Spleen (tissue), 11 donors: ENCODE measurements at regions not wholly inside any gene's neighbourhood (a gene's known extent, or its start where the extent isn't known, plus 50 kb on each side); places are given as distances from the start of the nearest gene placed in this dataset.

Source experiments
- DNase-seq: peaks from one replicate; pipeline ENCODE4 v3.0.0-alpha.2; 2020
- H3K27ac ChIP-seq, 8 donors: fragments of 200-600 bp; sonication (generic) in 7 of 8; 1 replicate in 4 of 8; 2 replicates in 4 of 8; pipeline versions ENCODE4 v1.5.0 to v1.8.0; 2016 to 2021; ENCODE audit warnings: inconsistent platforms in 4 of 8, mild to moderate bottlenecking in 4 of 8, moderate library complexity in 1 of 8
- H3K27me3 ChIP-seq, 7 donors: fragments of 200-600 bp; sonication (generic) in 6 of 7; replicated peaks in 1 of 7; 1 replicate in 4 of 7; 2 replicates in 3 of 7; pipeline versions ENCODE4 v1.5.0 to v1.8.0; 2016 to 2021; ENCODE audit warnings: inconsistent platforms in 3 of 7, mild to moderate bottlenecking in 1 of 7
- H3K36me3 ChIP-seq, 6 donors: fragments of 200-600 bp; sonication (generic) in 5 of 6; 1 replicate in 4 of 6; 2 replicates in 2 of 6; pipeline versions ENCODE4 v1.5.0 to v1.8.0; 2016 to 2021; ENCODE audit warnings: inconsistent platforms in 2 of 6
- H3K4me1 ChIP-seq, 6 donors: fragments of 200-600 bp; sonication (generic) in 5 of 6; 1 replicate in 3 of 6; 2 replicates in 3 of 6; pipeline versions ENCODE4 v1.5.0 to v1.8.0; 2016 to 2021; ENCODE audit warnings: inconsistent platforms in 3 of 6
- H3K4me3 ChIP-seq, 8 donors: fragments of 200-600 bp; sonication (generic) in 7 of 8; 1 replicate in 4 of 8; 2 replicates in 4 of 8; pipeline versions ENCODE4 v1.5.0 to v1.8.0; 2016 to 2021; ENCODE audit warnings: inconsistent platforms in 4 of 8, mild to moderate bottlenecking in 4 of 8, moderate library complexity in 2 of 8
- H3K9me3 ChIP-seq, 8 donors: fragments of 200-600 bp; sonication (generic) in 7 of 8; 1 replicate in 4 of 8; 2 replicates in 4 of 8; pipeline versions ENCODE4 v1.5.0 to v1.8.0; 2016 to 2021; ENCODE audit warnings: inconsistent platforms in 4 of 8
- CTCF ChIP-seq, 11 experiments: fragments of 200-600 bp in 7 of 11; fragments of 450-650 bp in 4 of 11; sonication (generic) in 4 of 11; IDR thresholded peaks in 8 of 11; conservative IDR thresholded peaks in 3 of 11; 1 replicate in 7 of 11; 2 replicates in 4 of 11; pipeline versions ENCODE4 v1.4.0 to v1.8.0; 2016 to 2021; ENCODE audit warnings: antibody characterized with exemption in 11 of 11, inconsistent platforms in 4 of 11, mild to moderate bottlenecking in 1 of 11
- POLR2A ChIP-seq, 3 donors: fragments of 450-650 bp; IDR thresholded peaks; one replicate each; pipeline ENCODE4 v1.5.1; 2017; ENCODE audit warnings: antibody characterized with exemption in 3 of 3, mild to moderate bottlenecking in 1 of 3
- POLR2AphosphoS5 ChIP-seq, 3 donors: sonication (generic); formaldehyde crosslinking; IDR thresholded peaks; one replicate each; pipeline ENCODE4 v1.5.1; 2017; ENCODE audit warnings: antibody characterized with exemption in 3 of 3
- WGBS, 5 donors: extraction: QIAGEN DNeasy Blood & Tissue Kit in 3 of 5; methylation state at CpG; one replicate each; pipeline versions ENCODE4 v1.1.5 to v1.1.7; 2013 to 2018; 5-methylcytosine and 5-hydroxymethylcytosine counted together
- intact Hi-C: fragments of 100-400 bp; cut with DNase I; formaldehyde crosslinking; loops from one replicate; pipeline ENCODE4 v1.15.0; 2023; ENCODE audit warnings: low total_unique reads
- donor health status: healthy with polysubstance abuse.
- donor health status: DM: no; HTN: no; CAD: no; lungs with moderate emphysema.
- donor health status: DM: no; HTN: no; CAD: no.
- donor health status: Bipolar disorder and iron deficiency.
- donor health status: healthy.
- donor health status: DM: no; HTN: no; CAD: no.
- donor health status: DM: yes; HTN: yes; CAD: no.

- no peak overlapping the region for H3K4me3 ChIP-seq
- TF ChIP-seq POLR2AphosphoS5 (IDR thresholded peaks at IDR 0.05) (no peak), POLR2A (IDR thresholded peaks at IDR 0.05) (no peak), CTCF (IDR thresholded peaks at IDR 0.05 in 8 of 11, conservative IDR thresholded peaks at IDR 0.05 in 3 of 11) (no peak)
- H3K27me3 ChIP-seq: no peaks in the 10 kb centered on the region
- H3K27ac ChIP-seq: no peak overlapping the region
- no peaks in the 10 kb centered on the region for H3K9me3 ChIP-seq
- DNase-seq: no peak
- H3K4me1 ChIP-seq: peaks cover 0 to 2% (median 0%) of the 10 kb centered on the region in 6 donors
- WGBS, 5 donors: 61 to 74% (median 66%) methylated on average over 5 of the region's 5 CpGs
- no peaks in the 10 kb centered on the region for H3K36me3 ChIP-seq
- intact Hi-C loops: no loop called here
These were observed 299.2 kb upstream of the THRB start for GRCh38 chr3:24793896-24794295.

- 69 to 83% (median 71%) methylated on average over 2 of the region's 2 CpGs for WGBS, 5 donors
- intact Hi-C loops: no loop called here
- Histone ChIP-seq H3K27me3 (no peaks in the 10 kb centered on the region), H3K27ac (no peak overlapping the region), H3K4me3 (no peak overlapping the region), H3K9me3 (no peaks in the 10 kb centered on the region), H3K36me3 (no peaks in the 10 kb centered on the region), H3K4me1 (no peaks in the 10 kb centered on the region)
- TF ChIP-seq POLR2AphosphoS5 (IDR thresholded peaks at IDR 0.05) (no peak), POLR2A (IDR thresholded peaks at IDR 0.05) (no peak), CTCF (IDR thresholded peaks at IDR 0.05 in 8 of 11, conservative IDR thresholded peaks at IDR 0.05 in 3 of 11) (no peak)
- no peak for DNase-seq
These were observed 308.0 kb upstream of the THRB start for GRCh38 chr3:24802614-24803013.

- Histone ChIP-seq H3K27ac (no peak overlapping the region), H3K9me3 (no peaks in the 10 kb centered on the region), H3K27me3 (no peaks in the 10 kb centered on the region), H3K36me3 (no peaks in the 10 kb centered on the region), H3K4me3 (no peak overlapping the region), H3K4me1 (no peaks in the 10 kb centered on the region)
- no peak for DNase-seq
- intact Hi-C loops: no loop called here
- WGBS, 5 donors: 80 to 96% (median 86%) methylated on average over 1 of the region's 1 CpG
- TF ChIP-seq POLR2AphosphoS5 (IDR thresholded peaks at IDR 0.05): no peak
- no peak for TF ChIP-seq CTCF (IDR thresholded peaks at IDR 0.05 in 8 of 11, conservative IDR thresholded peaks at IDR 0.05 in 3 of 11)
- TF ChIP-seq POLR2A (IDR thresholded peaks at IDR 0.05): no peak
These were observed 309.4 kb upstream of the THRB start for GRCh38 chr3:24804095-24804494.

GRCh38 chr3:24810881-24811280 lies 316.2 kb upstream of the THRB start:
- Histone ChIP-seq H3K4me3 (no peak overlapping the region), H3K27me3 (no peaks in the 10 kb centered on the region), H3K36me3 (no peaks in the 10 kb centered on the region), H3K9me3 (no peaks in the 10 kb centered on the region), H3K4me1 (no peaks in the 10 kb centered on the region), H3K27ac (no peak overlapping the region)
- intact Hi-C loops: no loop called here
- WGBS, 5 donors: 42 to 64% (median 59%) methylated on average over 5 of the region's 5 CpGs
- TF ChIP-seq POLR2AphosphoS5 (IDR thresholded peaks at IDR 0.05) (no peak), POLR2A (IDR thresholded peaks at IDR 0.05) (no peak), CTCF (IDR thresholded peaks at IDR 0.05 in 8 of 11, conservative IDR thresholded peaks at IDR 0.05 in 3 of 11) (no peak)
- DNase-seq: no peak
